ENCODE measurements at regions not wholly inside any gene's neighbourhood (a gene's known extent, or its start where the extent isn't known, plus 50 kb on each side); places are given as distances from the start of the nearest gene placed in this dataset.

- no peak for TF ChIP-seq CTCF (conservative IDR thresholded peaks at IDR 0.05)
- TF ChIP-seq EZH2 (IDR thresholded peaks at IDR 0.05; ENCODE audit: low read depth): no peak
Observed at GRCh38 chr14:34362641-34363251, 99.3 kb downstream of the SPTSSA start.
